Liver (tissue), 3 donors: ENCODE measurements at regions not wholly inside any gene's neighbourhood (a gene's known extent, or its start where the extent isn't known, plus 50 kb on each side); places are given as distances from the start of the nearest gene placed in this dataset.

Source experiments
- EGR1 ChIP-seq, 2 donors: IDR thresholded peaks; 2 replicates each; pipeline ENCODE4 v1.6.1; 2016 to 2018; ENCODE audit warnings: antibody characterized with exemption in 2 of 2, low read depth in 2 of 2
- GABPA ChIP-seq, 2 donors: IDR thresholded peaks in 1 of 2; conservative IDR thresholded peaks in 1 of 2; 2 replicates each; pipeline ENCODE4 v1.6.1; 2016; ENCODE audit warnings: antibody characterized with exemption in 2 of 2, mild to moderate bottlenecking in 1 of 2, moderate library complexity in 1 of 2
- HNF4G ChIP-seq: IDR thresholded peaks from 2 replicates; pipeline ENCODE4 v1.6.1; 2016; ENCODE audit warnings: antibody characterized with exemption
- JUND ChIP-seq, 2 donors: IDR thresholded peaks; 2 replicates each; pipeline ENCODE4 v1.6.1; 2016; ENCODE audit warnings: antibody characterized with exemption in 2 of 2
- RAD21 ChIP-seq, 2 donors: IDR thresholded peaks; 2 replicates each; pipeline ENCODE4 v1.6.1; 2016; ENCODE audit warnings: antibody characterized with exemption in 2 of 2, mild to moderate bottlenecking in 2 of 2
- REST ChIP-seq: IDR thresholded peaks from 2 replicates; pipeline ENCODE4 v1.6.1; 2016; ENCODE audit warnings: antibody characterized with exemption, mild to moderate bottlenecking
- RXRA ChIP-seq, 2 donors: IDR thresholded peaks; 2 replicates each; pipeline ENCODE4 v1.6.1; 2017 to 2018; ENCODE audit warnings: antibody characterized with exemption in 2 of 2, mild to moderate bottlenecking in 1 of 2
- SP1 ChIP-seq: IDR thresholded peaks from 2 replicates; pipeline ENCODE4 v1.6.1; 2018; ENCODE audit warnings: antibody characterized with exemption, mild to moderate bottlenecking
- TAF1 ChIP-seq: conservative IDR thresholded peaks from 2 replicates; pipeline ENCODE4 v1.6.1; 2016; ENCODE audit warnings: antibody characterized with exemption, mild to moderate bottlenecking
- YY1 ChIP-seq: IDR thresholded peaks from 2 replicates; pipeline ENCODE4 v1.6.1; 2016; ENCODE audit warnings: antibody characterized with exemption, mild to moderate bottlenecking
- TF ChIP-seq, protein P1 (sequence below): fragments of 150-350 bp; IDR thresholded peaks from 2 replicates; pipeline ENCODE4 v1.5.1; 2017; ENCODE audit warnings: improper control_type of control experiment, low read depth, low read length; ENCODE audit not compliant: missing input control
- TF ChIP-seq, protein P2 (sequence below): IDR thresholded peaks from 2 replicates; pipeline ENCODE4 v1.6.1; 2016; ENCODE audit warnings: antibody characterized with exemption
- TF ChIP-seq, protein P3 (sequence below): IDR thresholded peaks from 2 replicates; pipeline ENCODE4 v1.6.1; 2016; ENCODE audit warnings: antibody characterized with exemption
- TF ChIP-seq, protein P4 (sequence below): IDR thresholded peaks from 2 replicates; pipeline ENCODE4 v1.6.1; 2016; ENCODE audit warnings: antibody characterized with exemption
- donor health status: healthy.
- donor health status: healthy.

DNA sequence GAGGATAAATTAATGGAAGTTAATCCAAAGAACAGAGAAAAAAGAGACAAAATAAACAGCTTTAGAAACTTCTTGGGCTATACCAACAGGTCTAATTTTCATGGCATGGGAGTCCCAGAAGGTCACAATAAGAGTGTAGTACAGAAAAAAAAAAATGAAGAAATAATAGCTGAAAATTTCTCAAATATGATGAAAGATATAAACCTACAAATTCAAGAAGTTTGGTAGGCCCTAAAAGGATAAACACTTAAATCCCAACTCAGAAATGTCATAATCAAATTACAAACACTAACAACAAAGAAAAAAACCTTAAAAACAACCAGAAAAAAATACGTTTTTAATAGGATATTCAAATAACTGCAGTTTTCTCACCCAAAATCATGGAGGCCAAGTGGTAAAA, 229.3 kb upstream of the ZEB2 start:
- TF ChIP-seq EGR1 (IDR thresholded peaks at IDR 0.05; ENCODE audit: low read depth in 2 of 2) = no peak
- TF ChIP-seq, protein P1, sequence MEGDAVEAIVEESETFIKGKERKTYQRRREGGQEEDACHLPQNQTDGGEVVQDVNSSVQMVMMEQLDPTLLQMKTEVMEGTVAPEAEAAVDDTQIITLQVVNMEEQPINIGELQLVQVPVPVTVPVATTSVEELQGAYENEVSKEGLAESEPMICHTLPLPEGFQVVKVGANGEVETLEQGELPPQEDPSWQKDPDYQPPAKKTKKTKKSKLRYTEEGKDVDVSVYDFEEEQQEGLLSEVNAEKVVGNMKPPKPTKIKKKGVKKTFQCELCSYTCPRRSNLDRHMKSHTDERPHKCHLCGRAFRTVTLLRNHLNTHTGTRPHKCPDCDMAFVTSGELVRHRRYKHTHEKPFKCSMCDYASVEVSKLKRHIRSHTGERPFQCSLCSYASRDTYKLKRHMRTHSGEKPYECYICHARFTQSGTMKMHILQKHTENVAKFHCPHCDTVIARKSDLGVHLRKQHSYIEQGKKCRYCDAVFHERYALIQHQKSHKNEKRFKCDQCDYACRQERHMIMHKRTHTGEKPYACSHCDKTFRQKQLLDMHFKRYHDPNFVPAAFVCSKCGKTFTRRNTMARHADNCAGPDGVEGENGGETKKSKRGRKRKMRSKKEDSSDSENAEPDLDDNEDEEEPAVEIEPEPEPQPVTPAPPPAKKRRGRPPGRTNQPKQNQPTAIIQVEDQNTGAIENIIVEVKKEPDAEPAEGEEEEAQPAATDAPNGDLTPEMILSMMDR = no peak
- TF ChIP-seq, protein P2, sequence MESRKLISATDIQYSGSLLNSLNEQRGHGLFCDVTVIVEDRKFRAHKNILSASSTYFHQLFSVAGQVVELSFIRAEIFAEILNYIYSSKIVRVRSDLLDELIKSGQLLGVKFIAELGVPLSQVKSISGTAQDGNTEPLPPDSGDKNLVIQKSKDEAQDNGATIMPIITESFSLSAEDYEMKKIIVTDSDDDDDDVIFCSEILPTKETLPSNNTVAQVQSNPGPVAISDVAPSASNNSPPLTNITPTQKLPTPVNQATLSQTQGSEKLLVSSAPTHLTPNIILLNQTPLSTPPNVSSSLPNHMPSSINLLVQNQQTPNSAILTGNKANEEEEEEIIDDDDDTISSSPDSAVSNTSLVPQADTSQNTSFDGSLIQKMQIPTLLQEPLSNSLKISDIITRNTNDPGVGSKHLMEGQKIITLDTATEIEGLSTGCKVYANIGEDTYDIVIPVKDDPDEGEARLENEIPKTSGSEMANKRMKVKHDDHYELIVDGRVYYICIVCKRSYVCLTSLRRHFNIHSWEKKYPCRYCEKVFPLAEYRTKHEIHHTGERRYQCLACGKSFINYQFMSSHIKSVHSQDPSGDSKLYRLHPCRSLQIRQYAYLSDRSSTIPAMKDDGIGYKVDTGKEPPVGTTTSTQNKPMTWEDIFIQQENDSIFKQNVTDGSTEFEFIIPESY = no peak
- no peak for TF ChIP-seq YY1
- TF ChIP-seq TAF1 = no peak
- no peak for TF ChIP-seq JUND (IDR thresholded peaks at IDR 0.05)
- TF ChIP-seq GABPA (IDR thresholded peaks at IDR 0.05 in 1 of 2, conservative IDR thresholded peaks at IDR 0.05 in 1 of 2) = no peak
- TF ChIP-seq RAD21 (IDR thresholded peaks at IDR 0.05) = no peak
- TF ChIP-seq, protein P3, sequence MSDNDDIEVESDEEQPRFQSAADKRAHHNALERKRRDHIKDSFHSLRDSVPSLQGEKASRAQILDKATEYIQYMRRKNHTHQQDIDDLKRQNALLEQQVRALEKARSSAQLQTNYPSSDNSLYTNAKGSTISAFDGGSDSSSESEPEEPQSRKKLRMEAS = no peak
- TF ChIP-seq REST = no peak
- TF ChIP-seq, protein P4, sequence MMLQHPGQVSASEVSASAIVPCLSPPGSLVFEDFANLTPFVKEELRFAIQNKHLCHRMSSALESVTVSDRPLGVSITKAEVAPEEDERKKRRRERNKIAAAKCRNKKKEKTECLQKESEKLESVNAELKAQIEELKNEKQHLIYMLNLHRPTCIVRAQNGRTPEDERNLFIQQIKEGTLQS = no peak
- TF ChIP-seq SP1 = no peak
- TF ChIP-seq HNF4G = no peak
- no peak for TF ChIP-seq RXRA (IDR thresholded peaks at IDR 0.05)
